ENCODE measurements at regions not wholly inside any gene's neighbourhood (a gene's known extent, or its start where the extent isn't known, plus 50 kb on each side); places are given as distances from the start of the nearest gene placed in this dataset.

DNA sequence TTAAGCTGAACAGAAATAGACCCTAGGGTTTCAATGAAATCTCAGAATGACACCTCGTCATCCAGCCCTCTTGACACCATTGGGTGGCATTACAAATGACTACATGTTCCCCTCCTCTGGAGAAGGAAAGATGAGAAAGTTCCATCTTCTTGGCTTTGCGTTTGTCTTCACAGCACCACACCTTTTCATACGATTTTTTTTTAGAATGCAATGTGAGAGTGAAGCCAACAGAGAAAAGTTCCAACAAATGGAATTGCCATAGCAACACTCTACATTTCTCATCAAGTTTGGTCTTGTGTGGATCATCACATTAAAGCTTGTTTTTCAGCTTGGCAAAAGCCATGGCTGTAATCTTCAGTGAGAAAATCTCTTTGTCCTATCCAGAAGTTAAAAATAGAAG, 183.4 kb upstream of the SNX7 start:
- DNase-seq = no peak

DNA sequence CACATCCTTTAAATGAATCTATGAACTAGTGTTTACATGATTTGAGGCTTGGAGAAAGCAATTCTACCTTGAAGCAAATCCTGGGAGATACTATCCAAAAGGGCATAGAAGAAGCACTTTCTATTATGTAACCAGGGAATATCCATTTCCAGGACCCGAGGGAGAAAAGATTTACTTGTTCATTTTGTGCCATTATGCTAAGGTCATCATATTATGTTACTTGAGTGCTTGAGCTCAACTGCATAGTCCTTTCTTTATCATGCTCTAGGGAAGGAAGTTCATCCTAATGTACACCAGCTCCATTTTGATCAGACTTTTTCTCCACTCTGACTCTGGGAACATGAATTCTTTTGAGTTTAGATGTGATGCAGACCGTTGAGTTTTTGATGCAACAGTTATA, 188.6 kb upstream of the SNX7 start:
- no peak for DNase-seq

DNA sequence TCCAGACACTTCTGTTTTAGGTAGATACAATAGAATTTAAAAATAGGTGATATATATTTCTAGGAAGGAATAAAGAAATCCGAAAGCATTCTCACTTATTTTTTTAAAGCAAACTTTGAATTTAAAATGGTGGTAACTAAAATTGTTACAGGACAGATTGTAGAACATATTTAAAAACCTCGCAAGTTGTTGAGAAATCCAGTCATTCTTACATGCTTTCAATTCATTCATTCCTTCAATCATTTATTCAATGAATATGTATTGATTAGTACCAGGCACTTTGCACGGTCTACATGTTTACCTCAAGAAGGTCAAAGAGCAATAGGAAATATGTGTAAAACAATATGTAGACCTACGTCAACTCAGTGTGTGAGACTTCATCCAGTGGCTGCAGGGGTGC, 189.9 kb upstream of the SNX7 start:
- DNase-seq = no peak

DNA sequence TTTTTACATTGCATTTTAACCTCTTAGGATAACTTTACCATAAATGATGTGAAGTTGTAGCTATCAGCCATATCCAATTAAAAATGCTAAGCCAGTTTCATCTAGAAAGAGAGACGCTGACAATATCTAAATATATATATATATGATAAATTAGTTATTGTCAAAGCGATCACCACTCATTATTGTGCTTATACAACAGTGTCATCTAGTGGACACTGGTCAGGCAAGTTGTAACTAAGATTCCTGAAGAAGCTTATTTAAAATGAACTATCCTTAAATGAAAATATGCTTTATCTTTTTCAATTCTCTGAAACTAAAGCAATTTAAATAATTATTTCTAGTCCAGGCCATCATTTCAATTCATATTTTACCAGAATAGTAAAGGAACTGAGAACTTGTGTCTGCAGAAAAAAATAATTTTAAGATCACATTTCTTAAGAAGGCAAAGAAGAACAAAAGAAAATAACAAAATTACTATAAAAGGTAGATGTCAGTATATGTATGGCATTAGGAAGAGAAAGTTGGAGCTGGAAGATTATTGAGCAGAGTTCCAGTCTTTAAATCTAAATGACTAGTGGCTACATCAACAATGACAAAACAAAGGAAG, 193.3 kb upstream of the SNX7 start:
- peak; percentile 57 for DNase-seq

DNA sequence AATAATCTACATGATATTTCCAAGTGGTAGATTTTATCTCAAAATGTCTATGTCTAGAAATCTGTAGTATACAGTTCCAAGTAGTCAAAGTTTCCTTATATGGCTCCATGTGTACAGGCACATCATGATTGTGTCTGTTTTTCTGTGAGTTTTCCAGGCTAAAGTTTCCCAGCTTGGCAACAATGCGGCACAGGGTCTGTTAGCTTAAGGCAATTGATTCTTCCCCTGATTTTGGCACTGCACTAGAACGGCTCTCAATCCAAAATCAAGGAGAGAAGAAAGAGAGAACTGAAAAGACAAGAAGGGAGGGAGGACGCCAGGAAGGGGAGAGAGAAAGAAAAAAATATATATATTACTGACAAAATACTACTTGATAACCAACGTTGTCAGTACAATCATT, 193.9 kb upstream of the SNX7 start:
- no peak for DNase-seq

DNA sequence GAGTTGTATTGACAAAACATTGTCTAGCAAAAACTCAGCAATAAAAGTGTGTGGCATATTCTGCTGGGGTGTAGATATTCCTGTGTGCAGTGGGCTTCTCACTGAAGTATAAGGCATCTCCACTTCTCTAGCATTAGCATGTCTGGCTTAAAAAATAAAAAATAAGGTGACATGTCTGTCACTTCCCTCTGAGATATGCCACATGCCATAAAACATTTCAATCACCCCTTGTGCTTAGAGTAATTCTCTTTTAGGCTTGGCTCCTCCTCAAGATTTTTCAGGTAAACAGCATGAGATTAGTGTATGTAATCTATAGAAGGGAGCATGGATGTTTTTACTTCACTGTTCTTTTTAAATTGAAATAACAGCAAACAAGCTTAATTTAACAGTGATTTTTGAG, 194.4 kb upstream of the SNX7 start:
- no peak for DNase-seq

DNA sequence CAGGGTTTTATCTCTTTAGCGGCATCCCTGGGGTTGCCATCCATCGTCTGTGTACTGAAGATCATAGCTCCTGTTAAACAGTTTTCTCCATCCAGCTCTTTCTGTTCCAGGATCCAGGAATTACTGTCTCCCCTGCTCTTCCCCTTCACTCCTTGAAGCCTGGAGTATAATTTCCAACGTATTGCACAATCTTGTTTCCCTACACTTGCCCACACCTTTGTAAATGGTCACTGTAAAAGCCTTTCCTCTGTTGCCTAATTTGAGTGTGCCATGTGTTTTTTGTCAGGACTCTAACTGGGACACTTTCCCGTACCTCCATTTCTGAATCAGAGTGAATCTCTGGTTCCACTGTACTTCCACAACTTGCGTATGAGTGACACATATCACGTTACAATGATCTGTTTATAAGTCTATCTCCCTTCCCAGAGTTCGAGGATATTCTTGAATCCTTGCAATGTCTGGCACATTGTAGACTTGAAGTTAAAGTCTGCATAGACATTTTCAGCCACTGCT, 199.6 kb upstream of the SNX7 start:
- DNase-seq = no peak

DNA sequence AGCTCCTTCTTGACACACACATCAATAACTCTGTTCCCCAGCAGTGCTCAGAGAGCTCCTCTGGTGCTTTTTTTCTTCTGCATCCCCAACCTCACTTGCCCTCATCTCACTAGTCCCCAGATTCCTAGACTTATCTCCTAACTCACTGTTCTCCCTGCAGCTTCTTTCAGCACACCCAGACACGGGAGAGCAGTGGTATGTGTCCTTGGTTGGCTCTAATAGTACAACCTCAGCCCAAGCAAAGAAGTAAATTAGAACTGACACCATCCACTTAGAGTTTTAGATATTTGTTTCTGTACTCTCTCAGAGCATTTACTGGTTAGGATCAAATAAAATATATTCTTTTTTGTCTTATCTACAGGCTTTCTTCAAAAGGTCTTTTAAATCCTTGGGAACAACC, 201.4 kb upstream of the SNX7 start:
- DNase-seq = no peak

DNA sequence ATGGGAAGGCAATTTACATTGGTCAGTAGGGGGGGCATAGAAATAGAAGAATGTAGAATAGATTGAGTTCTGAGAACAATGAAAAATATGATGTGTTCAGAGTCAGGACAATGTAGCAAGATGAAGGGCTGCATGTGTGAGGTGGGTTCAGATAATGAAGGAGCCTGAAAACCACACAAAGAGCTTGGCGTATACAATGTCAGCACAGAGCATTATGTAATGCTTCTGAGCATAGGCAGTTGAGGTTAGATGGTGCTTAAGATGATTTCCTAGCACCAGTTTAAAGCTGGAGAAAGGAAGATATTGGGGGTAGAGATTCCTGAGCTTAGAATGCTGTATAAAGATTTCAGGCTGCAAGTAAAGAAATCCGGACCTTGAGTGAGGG, 202.0 kb upstream of the SNX7 start:
- DNase-seq = no peak

DNA sequence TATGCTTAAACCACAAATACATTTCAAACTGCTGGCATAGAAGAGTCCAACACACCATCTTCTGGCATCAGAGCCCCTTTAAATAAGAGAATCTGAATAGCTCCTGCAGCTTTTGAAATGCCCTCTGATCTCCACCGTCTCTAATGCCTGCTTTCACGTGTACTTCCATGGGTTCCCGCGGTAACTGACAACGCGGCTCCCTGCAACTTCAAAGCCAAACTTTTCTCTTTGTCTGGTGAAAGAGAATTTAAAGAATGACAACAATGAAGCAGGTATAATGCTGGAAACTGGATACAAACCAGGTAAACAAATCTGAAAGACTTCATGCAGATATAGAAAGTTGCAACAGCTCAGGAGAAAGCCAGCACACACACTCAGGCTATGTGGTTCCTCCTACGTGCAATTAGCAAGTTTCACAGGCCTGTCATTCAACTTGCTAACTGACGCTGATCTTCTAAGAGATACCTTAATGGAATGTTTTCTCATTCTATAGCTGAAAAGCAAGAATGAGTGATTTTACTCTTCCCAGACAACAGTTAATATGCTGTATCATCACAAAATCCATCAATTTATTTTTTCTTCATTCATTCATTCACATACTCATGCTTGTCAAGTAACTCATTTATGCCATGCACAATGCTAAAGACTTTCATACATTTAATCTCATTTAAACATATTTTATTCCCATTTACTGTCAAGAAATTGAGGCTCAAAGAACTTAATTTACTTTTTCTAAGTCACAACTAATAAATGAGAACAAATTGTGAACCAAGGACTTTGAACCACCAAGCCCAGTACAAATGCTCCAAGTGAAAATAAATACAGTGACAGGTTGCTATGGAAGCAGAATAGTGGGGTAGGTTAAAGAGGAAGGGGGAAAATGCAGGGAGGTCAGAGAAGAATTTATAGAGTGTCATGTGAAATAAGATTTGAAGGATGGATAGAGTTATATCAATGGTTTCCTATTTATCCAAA, 202.7 kb upstream of the SNX7 start:
- no peak for DNase-seq

DNA sequence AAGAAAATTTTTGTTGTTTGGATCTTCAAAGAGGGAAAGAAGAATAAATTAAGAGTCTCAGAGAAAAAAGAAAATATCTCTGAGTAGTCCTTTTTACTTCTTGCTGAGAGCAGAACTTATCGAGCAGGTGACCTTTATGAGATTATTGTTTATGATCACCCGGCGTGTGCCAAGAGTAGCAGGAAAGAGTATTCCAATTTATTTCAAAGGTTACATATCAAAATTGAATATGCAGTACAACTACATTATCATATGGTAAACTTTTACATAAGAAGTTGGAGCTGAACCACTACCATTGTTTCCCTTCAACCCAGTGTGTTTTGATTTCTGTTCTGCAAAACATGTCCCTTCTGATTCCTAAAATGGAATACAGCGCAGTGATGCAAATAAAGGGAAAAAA, 204.3 kb upstream of the SNX7 start:
- DNase-seq = no peak

DNA sequence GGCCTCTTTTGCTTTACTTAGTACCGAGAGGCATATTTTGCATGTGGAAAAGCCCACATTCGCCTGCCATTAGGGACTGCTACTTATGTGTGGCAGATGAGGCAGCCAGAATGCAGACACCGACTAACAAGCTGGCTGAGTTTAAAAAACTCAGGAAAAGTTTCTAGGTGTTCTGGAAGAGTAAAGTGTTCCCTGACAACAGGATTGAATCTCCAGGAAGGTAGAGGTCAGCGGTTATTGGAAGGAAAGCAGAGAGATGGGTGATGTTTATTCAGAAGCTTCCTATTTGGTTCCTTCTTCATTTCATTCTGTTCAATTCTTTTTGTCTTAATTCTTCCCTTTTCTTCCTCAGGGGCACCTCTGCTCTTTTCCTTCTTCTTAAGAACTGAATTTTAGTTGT, 206.9 kb upstream of the SNX7 start:
- no peak for DNase-seq

DNA sequence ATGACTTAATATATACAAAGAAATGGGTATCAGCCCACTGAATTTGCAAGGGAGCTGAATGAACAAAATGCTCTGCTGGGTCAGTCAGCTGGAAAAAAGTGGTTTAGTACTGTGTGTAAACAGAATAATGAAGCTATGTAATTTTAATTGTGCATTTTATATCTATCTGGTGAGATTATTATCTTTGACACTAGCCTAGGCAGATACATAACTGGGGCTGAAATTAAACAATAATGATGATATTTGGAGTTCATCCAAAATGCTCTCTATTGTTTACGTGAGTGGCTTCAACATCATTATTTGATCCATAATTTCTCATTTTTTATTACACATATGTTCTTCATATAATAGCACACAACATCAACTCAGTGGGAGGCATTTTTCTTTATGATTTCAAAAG, 208.5 kb upstream of the SNX7 start:
- peak; percentile 75 for DNase-seq

DNA sequence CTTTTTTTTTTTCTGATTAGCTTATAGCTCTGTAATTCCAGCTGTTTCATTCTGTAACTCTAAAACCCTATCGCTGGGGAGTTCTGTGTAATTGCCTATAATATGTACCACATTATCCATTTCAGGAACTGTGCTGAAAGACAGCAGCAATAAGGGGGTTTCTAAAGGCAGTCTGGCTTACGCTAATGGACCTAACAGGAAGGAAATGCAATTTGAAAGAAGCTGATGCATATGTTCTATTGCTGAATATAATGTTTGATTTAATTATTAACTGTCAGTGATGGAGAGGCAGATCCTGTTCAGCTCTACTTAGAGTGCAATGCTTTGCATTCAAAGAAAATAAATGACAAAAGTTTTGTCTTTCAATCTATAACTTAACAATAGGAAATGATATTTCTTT, 209.4 kb upstream of the SNX7 start:
- no peak for DNase-seq

DNA sequence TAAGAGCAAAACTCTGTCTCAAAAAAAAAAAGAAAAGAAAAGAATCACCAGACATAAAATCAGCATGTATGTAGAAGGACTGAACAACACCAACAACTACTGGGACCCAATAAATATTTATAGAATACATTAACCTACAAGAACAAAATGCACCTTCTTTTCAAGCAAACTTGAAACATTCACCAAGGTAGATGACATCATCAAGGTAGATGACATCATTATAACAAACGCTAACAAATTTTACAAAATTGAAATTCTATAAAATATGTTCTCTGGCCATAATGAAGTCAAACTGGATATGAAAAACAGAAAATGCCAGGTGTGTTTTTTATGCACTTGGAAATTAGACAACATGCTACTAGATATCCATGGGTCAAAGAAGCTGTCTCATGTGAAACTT, 220.2 kb upstream of the SNX7 start:
- no peak for DNase-seq

DNA sequence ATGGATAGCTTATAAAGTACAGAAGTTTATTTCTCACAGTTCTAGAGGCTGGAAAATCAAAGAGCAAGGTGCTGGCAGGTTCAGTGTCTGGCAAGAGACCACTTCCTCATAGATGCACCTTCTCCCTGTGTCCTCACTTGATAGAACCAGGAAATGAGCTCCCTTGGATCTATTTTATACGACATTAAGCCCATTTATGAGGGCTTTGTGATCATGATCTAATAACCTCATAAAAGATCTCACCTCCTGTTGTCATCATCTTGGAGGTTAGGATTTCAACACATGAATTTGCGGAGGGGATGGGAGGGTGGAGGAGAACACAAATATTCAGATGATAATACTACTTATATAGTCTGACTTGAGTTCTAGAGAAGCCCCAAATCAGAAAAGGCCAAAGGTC, 222.1 kb upstream of the SNX7 start:
- no peak for DNase-seq

DNA sequence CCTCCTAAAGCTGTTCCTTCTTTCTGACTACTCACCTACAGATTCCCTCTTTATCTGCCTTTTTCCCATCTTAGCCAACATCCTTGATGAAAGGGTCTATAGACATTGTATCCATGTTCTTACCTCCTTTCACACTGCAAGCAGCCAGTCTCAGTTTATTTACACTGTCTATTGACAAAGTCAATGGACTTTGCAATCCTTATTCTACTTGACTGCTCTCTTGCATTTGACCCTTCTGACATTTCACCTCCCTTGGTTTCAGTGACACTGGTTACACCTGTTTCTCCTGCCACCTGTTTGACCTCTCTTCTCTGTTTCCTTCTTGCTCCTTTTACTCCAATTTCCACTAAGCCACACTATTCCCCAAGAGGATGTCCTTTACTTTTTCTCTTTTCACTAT, 224.0 kb upstream of the SNX7 start:
- DNase-seq = no peak

DNA sequence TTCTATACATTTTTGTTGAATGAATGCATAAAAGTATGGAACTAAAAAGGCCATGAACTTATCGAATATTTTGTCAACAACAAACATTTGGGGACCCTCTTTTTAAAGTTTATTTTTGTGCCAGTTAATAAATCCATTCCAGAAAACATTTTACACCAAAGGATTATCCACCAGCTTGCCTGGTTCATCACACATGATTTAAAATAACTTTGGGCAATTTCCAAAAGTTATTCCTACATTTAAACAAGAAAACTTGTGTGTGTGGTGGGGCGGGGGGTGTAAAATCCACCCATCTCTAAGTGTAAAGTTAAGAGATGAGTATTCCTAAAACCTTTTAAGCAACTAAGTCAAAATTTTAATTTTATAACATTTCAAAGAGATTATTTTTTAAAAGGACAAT, 224.5 kb upstream of the SNX7 start:
- DNase-seq = no peak

DNA sequence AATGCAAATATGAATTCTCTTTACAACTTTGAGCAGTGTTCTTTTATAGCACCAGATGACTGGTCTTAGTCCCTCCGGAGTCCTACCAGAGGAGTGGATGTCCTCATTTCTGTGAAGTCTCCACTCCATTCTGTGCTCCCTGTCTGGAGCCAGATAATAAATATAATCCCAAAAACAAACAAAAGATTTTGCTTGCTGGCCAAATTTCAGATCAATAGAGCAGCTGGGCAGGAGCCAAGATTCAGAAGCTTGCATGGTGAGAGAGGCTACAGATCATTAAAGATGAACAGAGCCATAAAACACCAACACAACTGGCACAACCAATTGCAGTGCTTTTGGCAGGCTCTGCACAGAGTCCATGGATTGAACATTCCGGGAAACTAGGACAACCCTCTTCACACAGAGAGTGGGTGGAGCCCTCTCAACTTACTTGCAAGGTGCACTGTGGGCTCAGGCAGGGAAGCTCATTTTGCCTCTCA, 231.5 kb upstream of the SNX7 start:
- peak; percentile 96 for DNase-seq

DNA sequence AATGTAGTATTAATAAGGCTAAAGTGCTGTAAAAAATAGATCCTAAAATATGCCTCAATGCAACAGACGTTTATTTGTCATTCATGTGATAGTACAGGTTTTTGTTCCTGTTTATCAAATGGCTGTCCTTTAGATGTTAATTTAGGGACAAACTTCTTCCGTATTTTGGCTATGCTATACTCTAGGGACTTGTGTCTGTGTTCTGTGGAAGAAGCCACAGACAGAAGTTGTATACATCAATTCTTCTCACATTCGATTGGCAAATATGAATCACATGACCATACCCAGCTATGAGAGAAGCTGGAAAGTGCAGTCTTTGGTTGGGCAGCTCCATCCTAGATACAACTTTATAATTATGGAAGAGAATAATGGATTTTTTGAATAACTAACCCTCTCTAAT, 232.7 kb upstream of the SNX7 start:
- DNase-seq = no peak

DNA sequence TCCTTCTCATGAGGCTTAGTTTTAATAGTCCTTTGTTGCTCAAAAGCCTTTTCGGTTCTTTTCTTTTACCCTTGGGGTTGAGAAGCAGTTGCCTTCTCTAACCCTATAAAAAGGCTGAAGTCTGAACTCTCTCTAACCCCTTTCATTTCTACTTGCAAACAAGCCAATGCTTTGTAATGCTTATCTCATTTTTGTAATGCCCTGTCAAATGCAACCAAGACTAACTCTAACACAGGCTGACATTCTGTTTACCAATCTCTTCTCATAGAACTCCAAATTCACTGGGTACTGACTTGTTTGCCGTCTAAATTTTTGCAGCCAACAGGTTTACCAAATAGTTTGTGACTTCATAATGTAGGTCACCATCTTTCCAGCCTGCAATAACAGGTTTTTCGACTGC, 233.9 kb upstream of the SNX7 start:
- no peak for DNase-seq

DNA sequence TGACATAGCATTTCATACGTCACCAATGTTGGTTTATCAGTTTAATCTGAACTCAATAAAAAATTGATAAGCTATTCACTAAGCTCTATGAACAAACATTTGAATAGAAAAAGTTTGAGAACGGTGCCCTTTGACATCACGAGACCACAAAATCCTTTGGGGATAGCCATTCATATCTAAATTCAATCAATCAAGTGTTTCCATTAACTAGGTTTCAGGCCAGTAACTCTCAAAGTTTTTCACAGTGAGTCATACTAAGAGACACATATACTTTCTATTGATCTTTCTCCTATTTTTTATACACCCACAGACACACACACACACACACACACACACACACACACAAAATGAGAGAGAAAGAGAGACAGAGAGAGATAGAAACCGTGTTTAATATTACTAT, 235.4 kb upstream of the SNX7 start:
- no peak for DNase-seq

DNA sequence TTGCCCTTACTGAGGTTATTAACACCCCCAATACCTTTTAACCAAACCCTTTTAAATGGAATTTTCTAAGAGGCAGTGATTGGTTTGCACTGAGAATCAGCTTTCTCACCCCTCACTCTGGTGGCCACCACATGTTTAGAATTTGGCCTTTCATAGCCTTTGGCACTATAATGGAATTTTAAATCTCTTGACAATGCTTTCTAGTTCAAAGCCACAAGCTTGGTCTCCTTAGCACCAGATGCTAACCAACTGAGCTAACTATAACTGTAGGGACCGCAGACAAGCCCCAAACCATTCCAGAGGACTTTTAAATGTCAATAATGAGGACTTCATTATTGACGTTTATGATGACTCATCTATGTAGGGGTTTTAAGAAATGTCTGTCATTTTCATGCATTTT, 238.7 kb upstream of the SNX7 start:
- no peak for DNase-seq

DNA sequence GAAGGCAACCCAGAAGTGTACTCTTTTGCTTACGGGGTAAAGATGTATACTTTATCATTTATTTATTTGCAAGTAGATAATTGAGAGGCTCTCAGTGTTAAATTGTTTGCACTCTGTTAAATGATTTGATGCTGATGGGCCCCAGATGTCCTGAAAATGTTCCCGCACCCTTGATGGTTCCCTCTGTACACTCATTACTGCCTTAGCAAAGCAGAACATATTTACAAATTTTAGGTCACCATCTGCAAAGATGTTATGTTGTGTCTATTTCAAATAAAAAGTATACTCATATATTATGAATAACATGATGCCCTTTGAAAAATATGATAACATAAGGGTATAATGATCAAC, 240.5 kb upstream of the SNX7 start:
- DNase-seq = no peak
